WI38 (cell line): ENCODE measurements at regions not wholly inside any gene's neighbourhood (a gene's known extent, or its start where the extent isn't known, plus 50 kb on each side); places are given as distances from the start of the nearest gene placed in this dataset.
"Not testable (repeated sequence)": the region's sequence is repeated elsewhere in the genome, so short reads cannot be mapped to it uniquely, and the experiment has no call there.

ENCODE experiments used
- H3K4me3 ChIP-seq: 2 replicates; pipeline ENCODE4 v1.5.1; 2011; ENCODE audit warnings: low read depth, mild to moderate bottlenecking, control low read depth, low read length
- CTCF ChIP-seq: IDR thresholded peaks from 2 replicates; pipeline ENCODE4 v1.5.1; 2012; ENCODE audit warnings: low read depth, mild to moderate bottlenecking, control low read depth, low read length

DNA sequence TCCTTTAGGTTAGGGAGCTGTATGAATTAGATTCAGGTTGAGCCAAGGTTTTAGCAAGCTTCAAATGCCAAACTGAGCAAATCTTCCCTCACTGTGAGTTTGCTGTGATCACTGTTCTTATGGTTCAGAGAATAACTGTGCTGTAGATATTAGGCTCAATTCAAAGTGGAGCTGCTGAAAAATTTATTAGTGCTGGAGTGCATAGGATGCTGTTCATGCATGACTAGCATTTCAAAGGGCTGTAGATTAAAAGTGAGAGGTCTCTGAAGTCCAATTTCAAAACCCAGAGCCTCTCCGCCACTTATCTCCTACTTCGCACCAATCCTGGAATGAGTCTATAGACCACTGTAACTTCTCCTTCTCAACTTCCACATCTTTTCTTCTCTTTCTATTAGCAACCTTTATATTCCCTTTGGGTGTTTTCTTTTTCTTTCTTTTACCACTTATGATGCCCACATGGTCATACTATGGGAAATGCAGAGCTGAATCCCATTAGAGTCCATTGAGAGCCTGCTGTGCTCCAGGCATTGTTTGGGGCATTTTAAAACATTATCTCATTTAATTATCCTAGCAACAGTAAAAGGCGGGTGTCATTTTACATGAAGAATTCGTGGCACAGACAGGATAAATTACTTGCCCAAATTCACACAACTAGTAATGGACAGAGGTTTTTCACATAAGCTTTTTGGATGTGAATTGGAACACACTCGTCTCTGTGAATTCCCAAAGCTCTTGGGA lies 77.5 kb upstream of the EEA1 start:
- H3K4me3 ChIP-seq = no peak overlapping the region
- TF ChIP-seq CTCF = no peak

GRCh38 chr12:93007544-93007943 lies 78.4 kb upstream of the EEA1 start:
- no peak overlapping the region for H3K4me3 ChIP-seq
- TF ChIP-seq CTCF = no peak

DNA sequence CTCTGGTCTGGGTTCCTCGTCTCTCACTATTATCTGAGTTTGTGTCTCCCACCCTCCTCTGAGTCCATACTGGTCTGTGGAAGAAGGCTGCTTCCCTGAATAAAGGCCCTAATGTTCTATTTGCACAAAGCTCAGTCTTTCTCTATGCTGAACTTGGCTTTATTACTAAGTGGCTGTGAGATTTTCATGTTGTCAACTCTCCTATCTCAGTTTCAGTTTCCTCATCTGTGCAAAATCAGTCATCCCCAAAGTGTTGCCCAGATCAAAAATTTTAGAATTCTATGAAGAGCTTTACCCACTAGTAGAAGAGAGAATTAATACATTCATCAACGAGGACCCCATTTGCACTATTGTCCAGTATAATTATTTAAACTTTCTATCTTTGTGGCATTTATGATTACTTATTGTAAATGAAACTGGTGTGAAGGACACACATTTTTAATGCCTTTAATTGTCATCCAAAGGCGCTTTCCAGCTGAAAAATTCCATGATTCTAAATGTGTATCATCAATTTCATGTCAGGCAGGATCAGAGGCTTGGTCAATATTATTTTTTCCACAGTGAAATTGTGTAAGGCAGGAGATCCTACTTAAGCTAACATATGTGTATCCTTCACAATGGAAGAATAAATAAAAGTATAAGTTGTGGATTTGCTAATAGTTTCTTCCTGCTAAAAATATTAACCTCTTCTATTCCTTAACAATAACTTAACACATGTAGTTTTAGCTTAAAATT lies 79.1 kb upstream of the EEA1 start:
- no peak for TF ChIP-seq CTCF
- no peak overlapping the region for H3K4me3 ChIP-seq

GRCh38 chr12:93008880-93009279 lies 79.8 kb upstream of the EEA1 start:
- H3K4me3 ChIP-seq = not testable (repeated sequence)

- no peak overlapping the region for H3K4me3 ChIP-seq
- no peak for TF ChIP-seq CTCF
These were observed 80.4 kb upstream of the EEA1 start for GRCh38 chr12:93009533-93009932.

DNA sequence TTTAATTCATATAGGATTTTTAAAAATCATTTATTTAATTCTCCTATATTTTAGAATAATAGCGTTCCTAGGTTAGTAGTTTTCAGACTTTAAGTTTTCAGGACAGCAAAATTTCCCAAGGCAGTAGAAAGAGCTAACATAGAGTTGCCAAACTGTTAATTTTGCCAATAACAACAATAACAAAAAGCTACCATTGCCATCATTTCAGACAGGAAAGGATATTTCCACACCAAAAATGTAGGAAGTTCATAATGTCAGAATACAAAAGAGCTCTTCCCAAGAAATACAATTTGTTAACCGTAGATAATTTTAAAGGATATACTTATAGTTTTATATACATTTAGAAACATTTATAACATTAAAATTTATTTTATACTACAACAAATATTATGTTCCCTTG lies 81.4 kb upstream of the EEA1 start:
- no peak for TF ChIP-seq CTCF
- no peak overlapping the region for H3K4me3 ChIP-seq

GRCh38 chr12:93011100-93011499 lies 82.0 kb upstream of the EEA1 start:
- H3K4me3 ChIP-seq = no peak overlapping the region
- TF ChIP-seq CTCF = no peak
